Activated T-helper 2 cell treated with anti-CD3 and anti-CD28 coated beads, Interferon-gamma antibody, Interleukin-2, Interleukin-4, amounts not matched to agents 10 μg/mL and 5 μg/mL and 100 μg/mL, durations not matched to agents 14 hours and 24 hours and 36 hours (primary cell): ENCODE measurements at regions not wholly inside any gene's neighbourhood (a gene's known extent, or its start where the extent isn't known, plus 50 kb on each side); places are given as distances from the start of the nearest gene placed in this dataset.

Experiments
- DNase-seq: peaks from one replicate; pipeline ENCODE4 v3.0.0; 2021; ENCODE audit warnings: low spot score
- H3K27ac Mint-ChIP-seq: one replicate; pipeline ENCODE4 v1.8.0; 2021; ENCODE audit warnings: mixed read lengths
- H3K27me3 Mint-ChIP-seq: one replicate; pipeline ENCODE4 v1.8.0; 2021; ENCODE audit warnings: low read depth, mixed read lengths
- H3K36me3 Mint-ChIP-seq: one replicate; pipeline ENCODE4 v1.8.0; 2021; ENCODE audit warnings: low read depth, mixed read lengths
- H3K4me1 Mint-ChIP-seq: one replicate; pipeline ENCODE4 v1.8.0; 2021; ENCODE audit warnings: low read depth, mixed read lengths
- H3K4me3 Mint-ChIP-seq: one replicate; pipeline ENCODE4 v1.8.0; 2021; ENCODE audit warnings: low read depth, mild to moderate bottlenecking, moderate library complexity, mixed read lengths
- H3K9me3 Mint-ChIP-seq: one replicate; pipeline ENCODE4 v1.8.0; 2021; ENCODE audit warnings: mixed read lengths
- intact Hi-C: fragments of 100-400 bp; cut with micrococcal nuclease; formaldehyde crosslinking; loops from one replicate; pipeline ENCODE4 v1.15.1; 2023

DNA sequence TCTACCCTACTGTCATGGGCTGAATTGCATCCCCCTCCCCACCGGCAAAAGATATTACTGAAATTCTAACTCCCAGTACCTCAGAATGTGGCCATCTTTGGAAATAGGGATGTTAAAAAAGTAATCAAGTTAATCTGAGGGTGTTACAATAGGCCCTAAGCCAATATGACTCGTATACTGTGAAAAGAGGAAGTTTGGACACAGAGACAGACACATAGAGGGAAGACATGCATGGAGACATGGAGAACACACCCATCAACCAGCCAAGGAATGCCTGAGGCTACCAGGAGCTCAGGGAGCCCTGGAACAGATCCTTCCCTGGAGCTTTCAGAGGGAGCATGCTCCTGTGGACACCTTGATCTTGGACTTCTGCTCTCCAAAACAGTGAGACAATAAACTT, 138.2 kb upstream of the ADO start:
- peaks cover 18% of the 10 kb centered on the region for H3K4me1 Mint-ChIP-seq
- intact Hi-C loops: no loop called here
- DNase-seq: no peak
- H3K4me3 Mint-ChIP-seq: no peak overlapping the region
- no peaks in the 10 kb centered on the region for H3K9me3 Mint-ChIP-seq
- no peak overlapping the region for H3K27ac Mint-ChIP-seq
- H3K36me3 Mint-ChIP-seq: no peaks in the 10 kb centered on the region
- H3K27me3 Mint-ChIP-seq: peaks cover 13% of the 10 kb centered on the region

DNA sequence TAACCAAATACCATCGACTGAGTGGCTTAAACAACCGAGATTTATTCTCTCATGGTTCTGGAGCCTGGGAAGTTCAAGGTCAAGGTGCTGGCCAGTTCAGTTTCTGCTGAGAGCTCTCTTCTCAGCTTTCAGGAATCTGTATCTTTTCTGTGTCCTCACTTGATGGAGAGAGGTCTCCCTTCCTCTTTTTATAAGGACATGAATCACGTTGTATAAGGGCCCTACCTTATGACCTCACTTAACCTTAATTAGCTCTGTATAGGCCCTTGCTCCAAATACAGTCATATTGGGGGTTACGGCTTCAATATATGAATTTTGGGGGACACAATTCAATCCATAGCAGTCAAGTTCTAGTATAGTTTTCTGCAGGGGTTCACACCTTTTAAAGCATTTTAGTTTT, 135.2 kb upstream of the ADO start:
- H3K27me3 Mint-ChIP-seq: peaks cover 5% of the 10 kb centered on the region
- H3K4me1 Mint-ChIP-seq: peaks cover 15% of the 10 kb centered on the region
- H3K4me3 Mint-ChIP-seq: no peak overlapping the region
- H3K27ac Mint-ChIP-seq: no peak overlapping the region
- DNase-seq: no peak
- no peaks in the 10 kb centered on the region for H3K9me3 Mint-ChIP-seq
- H3K36me3 Mint-ChIP-seq: no peaks in the 10 kb centered on the region
- intact Hi-C loops: loop anchor here (2.0 kb wide), 1 partner anchor 17 kb away; no protein-coding TSS in a partner anchor

DNA sequence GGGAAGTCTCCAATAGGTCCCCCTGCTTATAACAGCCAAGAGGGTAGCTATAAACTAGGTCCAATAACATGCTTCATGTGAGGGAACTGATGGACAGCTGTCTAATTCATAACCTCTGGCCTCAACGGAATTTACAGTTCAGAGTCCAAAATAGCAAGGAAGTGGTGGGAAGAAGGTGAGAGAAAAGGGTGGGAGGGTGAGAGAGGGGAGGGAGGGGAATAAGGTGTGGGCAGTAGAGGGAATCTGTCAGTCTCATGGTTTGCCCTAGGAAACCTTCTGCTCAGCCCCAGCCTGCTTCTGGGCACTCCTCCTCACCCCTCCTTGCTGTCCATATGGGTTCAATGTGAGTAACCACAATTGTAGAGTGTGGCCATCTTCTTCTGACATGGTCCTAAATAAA, 133.4 kb upstream of the ADO start:
- H3K27ac Mint-ChIP-seq: no peak overlapping the region
- no peaks in the 10 kb centered on the region for H3K9me3 Mint-ChIP-seq
- H3K4me3 Mint-ChIP-seq: no peak overlapping the region
- H3K36me3 Mint-ChIP-seq: peaks cover 2% of the 10 kb centered on the region
- intact Hi-C loops: loop anchor here (1.0 kb wide), 1 partner anchor 10 kb away; no protein-coding TSS in a partner anchor
- peaks cover 15% of the 10 kb centered on the region for H3K4me1 Mint-ChIP-seq
- DNase-seq: no peak
- H3K27me3 Mint-ChIP-seq: peaks cover 3% of the 10 kb centered on the region

DNA sequence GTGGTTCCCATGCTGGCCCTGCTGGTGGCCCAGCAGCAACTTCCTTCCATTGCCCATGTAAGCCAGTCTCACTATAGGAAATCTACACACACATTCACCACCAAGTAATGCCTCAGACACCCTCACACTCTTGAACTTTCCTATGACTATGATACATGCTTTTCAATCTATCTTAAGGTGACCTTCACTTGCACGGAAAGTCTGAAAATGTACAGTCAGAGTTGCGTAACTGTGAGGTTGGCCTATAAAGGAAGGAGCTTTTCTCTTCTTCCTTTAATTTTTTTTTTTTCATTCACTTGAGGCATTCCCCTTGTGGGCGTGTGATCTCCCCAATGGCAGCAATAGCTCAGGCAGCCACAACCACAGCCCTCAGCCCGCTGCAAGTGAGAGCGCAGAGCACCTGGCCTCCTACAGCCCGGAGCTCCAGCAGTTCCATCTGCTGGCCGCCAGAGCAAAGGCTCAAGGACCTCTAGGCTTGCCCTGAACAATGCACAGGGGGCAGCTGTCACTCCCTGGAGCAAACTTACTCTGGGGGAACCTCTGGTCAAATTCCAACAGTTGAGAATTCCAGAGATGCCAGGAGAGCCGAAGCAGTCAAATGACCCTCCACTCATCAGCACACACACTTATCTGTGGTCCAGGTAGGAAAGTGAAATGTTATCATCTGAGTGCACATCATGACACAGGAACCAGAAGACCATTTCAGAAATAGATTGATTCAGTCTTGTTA, 123.1 kb upstream of the ADO start:
- peaks cover 7% of the 10 kb centered on the region for H3K36me3 Mint-ChIP-seq
- peak overlapping the region; percentile 58 for H3K27ac Mint-ChIP-seq
- peaks cover 18% of the 10 kb centered on the region for H3K9me3 Mint-ChIP-seq
- intact Hi-C loops: loop anchor here (1.0 to 10.0 kb wide), 13 partner anchors 10 to 403 kb away; partner anchors contain the start of gene EGR2
- no peak overlapping the region for H3K4me3 Mint-ChIP-seq
- no peaks in the 10 kb centered on the region for H3K27me3 Mint-ChIP-seq
- peaks cover 45% of the 10 kb centered on the region for H3K4me1 Mint-ChIP-seq
- DNase-seq: peak; percentile 63

DNA sequence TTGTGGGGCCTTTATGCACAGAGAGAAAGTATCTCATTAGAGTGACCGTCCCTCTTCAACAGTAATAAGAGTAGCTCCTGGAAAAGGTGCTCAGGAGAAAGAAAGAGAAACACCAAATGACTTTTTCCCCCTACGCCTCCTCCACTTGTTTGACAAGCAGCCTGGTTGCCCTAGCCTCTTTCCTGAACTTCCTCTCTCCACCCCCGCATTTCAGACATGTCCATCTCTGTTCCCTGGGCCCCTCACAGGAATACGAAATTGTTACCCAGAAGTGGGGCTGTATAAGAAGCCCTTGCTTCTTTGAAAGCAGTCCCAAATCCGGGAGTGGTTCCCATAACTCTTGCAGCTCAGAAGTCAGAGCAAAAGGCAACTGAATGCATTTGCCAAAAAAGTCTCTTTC, 119.6 kb upstream of the ADO start:
- Mint-ChIP-seq H3K9me3 (peaks cover 22% of the 10 kb centered on the region), H3K36me3 (peaks cover 15% of the 10 kb centered on the region), H3K4me1 (peaks cover 50% of the 10 kb centered on the region), H3K27me3 (no peaks in the 10 kb centered on the region), H3K4me3 (no peak overlapping the region), H3K27ac (no peak overlapping the region)
- no peak for DNase-seq
- intact Hi-C loops: loop anchor here (10.0 kb wide), 1 partner anchor 400 kb away; no protein-coding TSS in a partner anchor

DNA sequence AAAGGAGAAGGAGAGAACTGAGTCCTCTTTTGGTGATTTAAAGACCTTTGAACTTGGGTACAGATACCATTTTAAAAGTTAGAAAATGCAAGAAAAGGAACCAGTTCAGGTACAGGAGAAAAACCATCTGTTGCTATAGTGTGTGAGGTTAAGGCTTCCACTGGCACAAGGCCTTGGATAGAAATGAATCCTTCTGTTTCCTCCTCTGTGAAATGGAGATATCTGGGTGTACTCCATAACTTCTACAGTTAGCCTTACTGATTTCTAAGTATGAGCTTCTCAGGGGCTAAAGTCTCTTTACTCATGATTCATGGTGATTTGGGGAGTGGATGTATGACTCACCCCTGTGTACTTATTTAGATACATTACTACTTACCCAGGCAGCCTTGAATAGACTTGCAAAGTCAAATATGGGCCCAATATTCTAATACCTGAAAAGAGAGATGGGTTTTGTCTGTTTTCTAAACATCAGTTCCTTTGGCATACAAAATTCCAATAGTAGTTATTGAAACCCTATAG, 117.2 kb upstream of the ADO start:
- H3K27me3 Mint-ChIP-seq: no peaks in the 10 kb centered on the region
- peaks cover 22% of the 10 kb centered on the region for H3K9me3 Mint-ChIP-seq
- H3K36me3 Mint-ChIP-seq: peaks cover 15% of the 10 kb centered on the region
- no peak overlapping the region for H3K4me3 Mint-ChIP-seq
- H3K27ac Mint-ChIP-seq: no peak overlapping the region
- H3K4me1 Mint-ChIP-seq: peaks cover 44% of the 10 kb centered on the region
- DNase-seq: no peak
- intact Hi-C loops: loop anchor here (10.0 kb wide), 1 partner anchor 398 kb away; no protein-coding TSS in a partner anchor

DNA sequence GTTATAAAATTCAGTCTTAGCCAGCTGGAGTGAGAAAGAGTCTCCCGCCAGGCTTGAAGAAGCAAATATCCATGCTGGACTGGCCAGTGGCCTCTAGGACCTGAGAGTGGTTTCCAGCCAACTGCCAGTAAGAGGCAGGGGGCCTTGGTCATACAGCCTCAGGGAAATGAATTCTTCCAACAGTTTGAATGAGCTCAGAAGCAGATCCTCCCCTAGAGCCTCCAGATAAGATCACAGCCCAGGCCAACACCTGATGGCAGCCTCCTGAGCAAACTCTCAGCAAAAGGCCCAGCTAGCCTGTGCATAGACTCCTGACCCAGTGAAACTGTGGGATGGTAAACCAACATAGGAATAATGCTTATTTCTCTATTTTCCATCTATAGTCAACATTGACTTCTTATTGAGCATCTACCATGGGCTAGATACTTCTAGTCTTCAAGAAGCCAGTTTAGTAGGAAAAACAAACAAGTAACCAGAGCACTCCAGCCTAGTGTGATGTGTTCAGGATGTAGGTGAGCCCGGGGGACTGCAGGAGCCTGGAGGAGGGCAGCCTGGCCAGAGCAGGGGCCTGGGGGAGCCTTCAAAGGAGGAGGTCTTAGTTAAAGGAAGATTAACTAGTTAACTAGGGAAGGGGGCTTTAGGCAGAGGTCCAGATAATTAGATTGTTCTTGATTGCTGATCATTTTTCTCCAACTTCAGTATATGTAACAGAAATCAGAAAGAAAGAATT, 115.4 kb upstream of the ADO start:
- DNase-seq: no peak
- intact Hi-C loops: loop anchor here (10.0 kb wide), 1 partner anchor 396 kb away; no protein-coding TSS in a partner anchor

DNA sequence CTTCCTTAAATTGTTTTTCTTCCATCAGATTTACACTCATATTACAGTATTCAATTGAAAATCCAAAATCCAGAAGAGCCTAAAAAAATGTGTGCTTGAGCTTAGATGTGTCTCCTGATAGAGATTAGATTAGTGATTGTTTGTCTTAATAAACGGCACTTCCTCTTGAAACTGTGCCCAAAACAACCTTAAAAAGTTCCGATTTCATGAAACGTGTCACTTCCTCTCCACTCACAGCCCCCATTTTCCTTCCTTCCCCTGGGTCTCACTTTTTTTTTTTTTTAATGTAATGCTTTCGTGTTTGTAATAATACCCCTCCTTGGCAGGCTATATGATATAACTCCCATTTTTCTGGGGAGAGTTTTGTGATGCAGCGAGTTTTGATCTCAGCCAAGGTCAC, 114.8 kb upstream of the ADO start:
- Mint-ChIP-seq H3K4me3 (no peak overlapping the region), H3K36me3 (peaks cover 15% of the 10 kb centered on the region), H3K9me3 (peaks cover 22% of the 10 kb centered on the region), H3K27ac (no peak overlapping the region), H3K4me1 (peaks cover 41% of the 10 kb centered on the region), H3K27me3 (no peaks in the 10 kb centered on the region)
- DNase-seq: no peak
- intact Hi-C loops: loop anchor here (10.0 kb wide), 1 partner anchor 395 kb away; no protein-coding TSS in a partner anchor

More for the DNA sequence above, 115.4 kb upstream of the ADO start:
- Mint-ChIP-seq H3K4me3 (no peak overlapping the region), H3K27me3 (no peaks in the 10 kb centered on the region), H3K36me3 (peaks cover 15% of the 10 kb centered on the region), H3K27ac (no peak overlapping the region), H3K9me3 (peaks cover 22% of the 10 kb centered on the region), H3K4me1 (peaks cover 36% of the 10 kb centered on the region)

DNA sequence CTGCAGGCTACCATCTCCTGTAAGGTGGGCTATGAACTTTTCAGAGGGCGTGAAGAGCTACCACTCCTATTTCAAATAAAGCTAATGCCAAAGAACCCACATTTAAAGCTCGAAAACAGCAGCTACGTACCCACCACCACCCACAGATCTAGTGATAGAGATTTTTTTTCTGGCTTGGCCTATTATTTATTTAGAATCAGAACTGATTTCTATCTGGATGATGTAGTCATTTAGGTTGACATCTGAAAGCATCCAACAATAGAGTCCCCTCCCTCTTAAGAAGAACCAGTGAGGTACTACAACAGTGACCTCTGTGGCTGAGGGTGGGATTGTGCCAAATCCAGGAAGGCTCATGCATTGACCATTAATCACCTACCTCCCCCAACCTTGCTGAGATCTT, 113.8 kb upstream of the ADO start:
- Mint-ChIP-seq H3K36me3 (peaks cover 17% of the 10 kb centered on the region), H3K4me3 (no peak overlapping the region), H3K4me1 (peaks cover 42% of the 10 kb centered on the region), H3K9me3 (peaks cover 21% of the 10 kb centered on the region), H3K27ac (no peak overlapping the region), H3K27me3 (peaks cover 2% of the 10 kb centered on the region)
- intact Hi-C loops: no loop called here
- DNase-seq: no peak

DNA sequence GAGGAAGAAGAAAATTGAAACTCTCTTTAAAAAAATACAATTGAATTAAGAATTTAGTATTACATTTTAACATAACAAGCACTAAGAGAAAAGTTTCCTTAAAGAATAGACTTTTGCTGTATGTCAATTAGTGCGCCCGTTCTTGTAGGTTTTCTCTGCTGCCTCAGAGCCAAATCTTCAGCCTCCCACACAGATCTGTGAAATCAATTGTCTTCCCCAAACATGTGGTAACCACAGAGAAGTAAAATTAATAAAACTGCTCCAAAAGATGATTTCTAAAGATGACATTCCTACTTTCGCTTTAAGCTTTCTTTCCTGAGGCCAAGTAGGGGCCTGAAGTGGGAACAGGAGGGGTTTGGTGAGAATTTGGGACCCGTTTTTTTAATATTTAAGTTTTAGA, 113.2 kb upstream of the ADO start:
- Mint-ChIP-seq H3K27ac (peak overlapping the region; percentile 14), H3K4me1 (peaks cover 38% of the 10 kb centered on the region), H3K27me3 (peaks cover 3% of the 10 kb centered on the region), H3K9me3 (peaks cover 15% of the 10 kb centered on the region), H3K4me3 (no peak overlapping the region), H3K36me3 (peaks cover 12% of the 10 kb centered on the region)
- intact Hi-C loops: no loop called here
- DNase-seq: no peak

DNA sequence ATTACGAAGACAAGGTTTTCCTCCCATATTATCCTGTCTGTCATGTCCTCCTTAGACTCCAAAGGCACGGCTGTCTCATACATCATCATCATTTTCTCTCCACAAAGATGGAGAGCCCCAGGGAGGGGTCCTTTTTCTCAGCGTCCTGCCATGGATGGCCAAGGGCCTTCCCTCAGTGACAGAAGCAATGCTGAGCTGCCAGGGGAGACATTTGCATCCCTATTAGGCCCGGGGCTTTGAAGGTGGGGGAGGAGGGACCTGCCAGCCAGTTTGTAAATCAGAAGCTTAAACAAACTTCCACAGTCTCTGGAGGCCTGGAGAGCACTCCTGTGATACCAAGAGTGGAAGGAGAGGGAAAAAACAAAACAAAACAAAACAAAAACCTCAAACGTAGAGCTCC, 112.4 kb upstream of the ADO start:
- Mint-ChIP-seq H3K27ac (no peak overlapping the region), H3K27me3 (peaks cover 3% of the 10 kb centered on the region), H3K4me1 (peaks cover 42% of the 10 kb centered on the region), H3K36me3 (peaks cover 8% of the 10 kb centered on the region), H3K9me3 (peaks cover 12% of the 10 kb centered on the region), H3K4me3 (no peak overlapping the region)
- intact Hi-C loops: no loop called here
- DNase-seq: no peak

DNA sequence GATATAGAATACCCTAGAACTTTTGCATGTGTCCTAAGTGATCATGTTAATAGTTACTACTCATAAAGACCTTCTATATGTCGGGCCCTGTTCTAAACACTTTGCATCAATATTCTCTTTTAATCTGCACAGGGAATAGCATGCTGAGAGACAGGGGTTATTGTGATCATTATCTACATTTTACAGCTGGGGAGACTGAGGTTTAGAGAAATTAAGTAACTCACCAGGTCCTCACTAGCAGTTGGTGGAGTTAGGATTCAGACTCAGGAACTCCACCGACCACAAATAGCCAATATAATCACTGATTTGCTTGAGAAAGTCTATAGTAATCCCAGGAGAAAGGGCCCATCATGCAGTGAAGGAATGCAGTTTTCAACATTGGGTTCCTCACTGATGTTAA, 111.2 kb upstream of the ADO start:
- H3K27me3 Mint-ChIP-seq: peaks cover 3% of the 10 kb centered on the region
- intact Hi-C loops: no loop called here
- no peak for DNase-seq
- no peak overlapping the region for H3K27ac Mint-ChIP-seq
- peaks cover 5% of the 10 kb centered on the region for H3K36me3 Mint-ChIP-seq
- no peak overlapping the region for H3K4me3 Mint-ChIP-seq
- peaks cover 42% of the 10 kb centered on the region for H3K4me1 Mint-ChIP-seq
- H3K9me3 Mint-ChIP-seq: peaks cover 10% of the 10 kb centered on the region
